Neural crest cell (in vitro differentiated cells): ENCODE measurements at regions not wholly inside any gene's neighbourhood (a gene's known extent, or its start where the extent isn't known, plus 50 kb on each side); places are given as distances from the start of the nearest gene placed in this dataset.
A peak's percentile ranks its signal among the peaks of the same experiment; 100 is the strongest.
"Not testable (repeated sequence)": the region's sequence is repeated elsewhere in the genome, so short reads cannot be mapped to it uniquely, and the experiment has no call there.

Experiments
- DNase-seq: peaks from one replicate; pipeline ENCODE4 v3.0.0; 2021; ENCODE audit warnings: low read depth, mixed read lengths, low spot score
- H3K27ac Mint-ChIP-seq: one replicate; pipeline ENCODE4 v1.8.0; 2021; ENCODE audit warnings: mild to moderate bottlenecking, mixed read lengths; ENCODE audit not compliant: unreplicated experiment
- H3K27me3 Mint-ChIP-seq: 2 replicates; pipeline ENCODE4 v1.8.0; 2021; ENCODE audit warnings: low read depth, mild to moderate bottlenecking, mixed read lengths
- H3K36me3 Mint-ChIP-seq: 2 replicates; pipeline ENCODE4 v1.8.0; 2021; ENCODE audit warnings: low read depth, mild to moderate bottlenecking, mixed read lengths
- H3K4me1 Mint-ChIP-seq: 2 replicates; pipeline ENCODE4 v1.8.0; 2021; ENCODE audit warnings: mixed read lengths
- H3K4me3 Mint-ChIP-seq: one replicate; pipeline ENCODE4 v1.8.0; 2021; ENCODE audit warnings: mild to moderate bottlenecking, mixed read lengths
- H3K9me3 Mint-ChIP-seq: 2 replicates; pipeline ENCODE4 v1.8.0; 2021; ENCODE audit warnings: mixed read lengths
- CTCF ChIP-seq: fragments of 200-600 bp; sonication (generic); conservative IDR thresholded peaks from 2 replicates; pipeline ENCODE4 v1.5.0; 2021; ENCODE audit warnings: antibody characterized with exemption, mild to moderate bottlenecking

- H3K9me3 Mint-ChIP-seq: peaks cover 11% of the 10 kb centered on the region
- H3K27me3 Mint-ChIP-seq, DNase-seq: not testable (repeated sequence)
- peak overlapping the region; percentile 99 for H3K27ac Mint-ChIP-seq
- peaks cover 14% of the 10 kb centered on the region for H3K4me1 Mint-ChIP-seq
- peak overlapping the region; percentile 95 for H3K4me3 Mint-ChIP-seq
- H3K36me3 Mint-ChIP-seq: peaks cover 23% of the 10 kb centered on the region
These were observed 72.7 kb downstream of the ADCYAP1 start for GRCh38 chr18:977327-977726.

GRCh38 chr18:977732-978131 lies 73.1 kb downstream of the ADCYAP1 start:
- H3K27me3 Mint-ChIP-seq, H3K27ac Mint-ChIP-seq, DNase-seq: not testable (repeated sequence)
- H3K36me3 Mint-ChIP-seq: peaks cover 23% of the 10 kb centered on the region
- H3K4me3 Mint-ChIP-seq: peak overlapping the region; percentile 95
- peaks cover 14% of the 10 kb centered on the region for H3K4me1 Mint-ChIP-seq
- peaks cover 11% of the 10 kb centered on the region for H3K9me3 Mint-ChIP-seq

GRCh38 chr18:980586-980985 lies 75.9 kb downstream of the ADCYAP1 start:
- H3K27ac Mint-ChIP-seq: no peak overlapping the region

GRCh38 chr18:984004-984403 lies 79.3 kb downstream of the ADCYAP1 start:
- H3K27me3 Mint-ChIP-seq: no peaks in the 10 kb centered on the region
- H3K9me3 Mint-ChIP-seq: peaks cover 2% of the 10 kb centered on the region
- H3K27ac Mint-ChIP-seq: no peak overlapping the region
- TF ChIP-seq CTCF: no peak
- DNase-seq: no peak
- peaks cover 3% of the 10 kb centered on the region for H3K36me3 Mint-ChIP-seq
- H3K4me1 Mint-ChIP-seq: peaks cover 6% of the 10 kb centered on the region
- H3K4me3 Mint-ChIP-seq: no peak overlapping the region

More at GRCh38 chr18:980586-980985, 75.9 kb downstream of the ADCYAP1 start:
- Mint-ChIP-seq H3K9me3 (peaks cover 11% of the 10 kb centered on the region), H3K36me3 (peaks cover 23% of the 10 kb centered on the region), H3K4me3 (no peak overlapping the region), H3K27me3 (no peaks in the 10 kb centered on the region), H3K4me1 (peaks cover 14% of the 10 kb centered on the region)
- no peak for TF ChIP-seq CTCF
- no peak for DNase-seq

GRCh38 chr18:985212-985661 lies 80.6 kb downstream of the ADCYAP1 start:
- no peak for DNase-seq
- peak overlapping the region; percentile 17 for H3K4me3 Mint-ChIP-seq
- H3K27ac Mint-ChIP-seq: peak overlapping the region; percentile 46
- H3K4me1 Mint-ChIP-seq: peaks cover 6% of the 10 kb centered on the region
- no peaks in the 10 kb centered on the region for H3K36me3 Mint-ChIP-seq
- no peak for TF ChIP-seq CTCF
- H3K27me3 Mint-ChIP-seq: no peaks in the 10 kb centered on the region
- peaks cover 2% of the 10 kb centered on the region for H3K9me3 Mint-ChIP-seq

- DNase-seq: no peak
- Mint-ChIP-seq H3K4me3 (no peak overlapping the region), H3K27me3 (no peaks in the 10 kb centered on the region), H3K36me3 (no peaks in the 10 kb centered on the region), H3K27ac (peak overlapping the region; percentile 68), H3K9me3 (peaks cover 2% of the 10 kb centered on the region), H3K4me1 (peaks cover 6% of the 10 kb centered on the region)
- TF ChIP-seq CTCF: no peak
These were observed 81.4 kb downstream of the ADCYAP1 start for GRCh38 chr18:986051-986450.

GRCh38 chr18:986552-986951 lies 81.9 kb downstream of the ADCYAP1 start:
- no peaks in the 10 kb centered on the region for H3K36me3 Mint-ChIP-seq
- H3K27ac Mint-ChIP-seq: no peak overlapping the region
- no peak for DNase-seq
- peaks cover 6% of the 10 kb centered on the region for H3K4me1 Mint-ChIP-seq
- H3K4me3 Mint-ChIP-seq: no peak overlapping the region
- TF ChIP-seq CTCF: no peak
- H3K9me3 Mint-ChIP-seq: peaks cover 2% of the 10 kb centered on the region
- H3K27me3 Mint-ChIP-seq: no peaks in the 10 kb centered on the region
